PC-3 (cell line): ENCODE measurements at regions not wholly inside any gene's neighbourhood (a gene's known extent, or its start where the extent isn't known, plus 50 kb on each side); places are given as distances from the start of the nearest gene placed in this dataset.
A peak's percentile ranks its signal among the peaks of the same experiment; 100 is the strongest.
"Not testable (repeated sequence)": the region's sequence is repeated elsewhere in the genome, so short reads cannot be mapped to it uniquely, and the experiment has no call there.

Experiments
- ATAC-seq: fragments of 200-7000 bp; cut with Tn5 transposase; 2 replicates; pipeline ENCODE4 v1.9.1; 2020; ENCODE audit warnings: mild to moderate bottlenecking, moderate library complexity
- BruUV-seq: library from RNA; stranded (reverse); fragments of 400-500 nt; replicated peaks from 2 replicates; lab custom pipeline; 2021; lab: Mats Ljungman, UMichigan
- CTCF ChIA-PET: fragments of 300-600 bp; sonication (Branson Sonifier 250); formaldehyde crosslinking; loops from one replicate; lab custom pipeline; 2022; ENCODE audit warnings: antibody characterized with exemption; lab: Charles Lee
- POLR2A ChIA-PET: fragments of 300-600 bp; sonication (Branson Sonifier 250); formaldehyde crosslinking; loops from one replicate; lab custom pipeline; 2022; ENCODE audit warnings: antibody characterized with exemption; ENCODE audit not compliant: unreplicated experiment; lab: Charles Lee
- DNase-seq: peaks from one replicate; pipeline ENCODE4 v3.0.0-alpha.2; 2015
- H2AFZ ChIP-seq: fragments of 300-600 bp; sonication (generic); 2 replicates; pipeline ENCODE4 v1.6.0; 2016; ENCODE audit warnings: antibody characterized with exemption, low read length
- H3F3A ChIP-seq: fragments of 300-600 bp; sonication (generic); one replicate; pipeline ENCODE4 v1.6.0; 2017; ENCODE audit warnings: antibody characterized with exemption, low read length, control low read depth, mild to moderate bottlenecking; ENCODE audit not compliant: unreplicated experiment
- H3K27ac ChIP-seq: fragments of 300-600 bp; sonication (generic); 2 replicates; pipeline ENCODE4 v1.5.1; 2016; ENCODE audit warnings: mild to moderate bottlenecking, low read length
- H3K27me3 ChIP-seq: fragments of 300-600 bp; sonication (generic); 2 replicates; pipeline ENCODE4 v1.6.1; 2016; ENCODE audit warnings: low read length, mixed read lengths
- H3K36me3 ChIP-seq: fragments of 300-600 bp; sonication (generic); 2 replicates; pipeline ENCODE4 v1.6.1; 2016; ENCODE audit warnings: low read depth, mixed run types, low read length, mixed read lengths
- H3K4me1 ChIP-seq: fragments of 300-600 bp; sonication (generic); 2 replicates; pipeline ENCODE4 v1.5.1; 2016; ENCODE audit warnings: low read length; ENCODE audit not compliant: insufficient read depth
- H3K4me2 ChIP-seq: fragments of 300-600 bp; sonication (generic); 2 replicates; pipeline ENCODE4 v1.6.0; 2016; ENCODE audit warnings: low read length
- H3K4me3 ChIP-seq: fragments of 300-600 bp; sonication (generic); 2 replicates; pipeline ENCODE4 v1.5.1; 2016; ENCODE audit warnings: mild to moderate bottlenecking, low read length, mixed read lengths
- H3K79me2 ChIP-seq: fragments of 300-600 bp; sonication (generic); 2 replicates; pipeline ENCODE4 v1.6.1; 2017; ENCODE audit warnings: low read length, mixed read lengths
- H3K9ac ChIP-seq: fragments of 300-600 bp; sonication (generic); 2 replicates; pipeline ENCODE4 v1.6.0; 2016; ENCODE audit warnings: mild to moderate bottlenecking, low read length
- H3K9me2 ChIP-seq: fragments of 300-600 bp; sonication (generic); replicated peaks from 2 replicates; pipeline ENCODE4 v1.6.1; 2016; ENCODE audit warnings: mixed run types, low read length, mixed read lengths
- H3K9me3 ChIP-seq: fragments of 300-600 bp; sonication (generic); 2 replicates; pipeline ENCODE4 v1.6.1; 2016; ENCODE audit warnings: low read length, mixed read lengths
- H4K20me1 ChIP-seq: fragments of 300-600 bp; sonication (generic); 2 replicates; pipeline ENCODE4 v1.6.1; 2016; ENCODE audit warnings: low read length, mixed read lengths
- EZH2 ChIP-seq: fragments of 300-600 bp; sonication (generic); IDR thresholded peaks from one replicate; pipeline ENCODE4 v1.6.1; 2017; ENCODE audit warnings: antibody characterized with exemption, mild to moderate bottlenecking, low read length; ENCODE audit not compliant: unreplicated experiment
- EZH2phosphoT487 ChIP-seq: fragments of 300-600 bp; sonication (generic); IDR thresholded peaks from 2 replicates; pipeline ENCODE4 v1.6.1; 2018; ENCODE audit warnings: mild to moderate bottlenecking, antibody characterized with exemption, low read length, borderline replicate concordance
- intact Hi-C: fragments of 100-400 bp; cut with micrococcal nuclease; formaldehyde crosslinking; loops from 2 replicates; pipeline ENCODE4 v1.9.0; 2023
- TF ChIP-seq, protein P1 (sequence below): fragments of 300-600 bp; sonication (generic); conservative IDR thresholded peaks from 2 replicates; pipeline ENCODE4 v1.5.1; 2017; ENCODE audit warnings: antibody characterized with exemption, low read depth, mild to moderate bottlenecking, low read length

DNA sequence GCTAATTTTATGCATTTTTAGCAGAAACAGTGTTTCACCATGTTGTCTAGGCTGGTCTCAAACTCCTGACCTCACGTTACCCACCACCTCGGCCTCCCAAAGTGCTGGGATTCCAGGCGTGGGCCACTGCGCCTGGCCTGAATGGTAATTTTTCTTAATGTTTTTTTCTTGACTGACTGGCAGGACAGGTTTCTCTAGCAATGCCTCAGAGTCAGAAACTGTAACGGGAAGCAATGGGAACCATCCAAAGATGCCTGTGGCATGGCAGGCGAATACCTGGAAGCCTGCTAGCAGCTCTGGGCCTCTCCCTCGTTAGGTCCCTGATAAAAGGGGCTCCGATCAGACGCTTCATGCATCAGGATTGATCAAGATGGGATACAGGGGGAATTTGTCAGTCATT lies 639.2 kb downstream of the NR2F1-AS1 start:
- ATAC-seq: no peak
- no peak overlapping the region for H3K9ac ChIP-seq
- 0 out of 2 replicates have a peak overlapping the region, but pooled peaks have one; percentile 11 for H2AFZ ChIP-seq
- H3K4me1 ChIP-seq: peaks cover 34% of the 10 kb centered on the region
- BruUV-seq: no TSS peak
- no peaks in the 10 kb centered on the region for H3K79me2 ChIP-seq
- peak; percentile 51 for DNase-seq
- H3K36me3 ChIP-seq: no peaks in the 10 kb centered on the region
- no peak overlapping the region for H3K27ac ChIP-seq
- POLR2A ChIA-PET: no interaction called here
- CTCF ChIA-PET: no interaction called here
- H3K9me2 ChIP-seq: no peaks in the 10 kb centered on the region
- no peaks in the 10 kb centered on the region for H3K9me3 ChIP-seq
- no peaks in the 10 kb centered on the region for H3K27me3 ChIP-seq
- H3F3A ChIP-seq: peaks cover 9% of the 10 kb centered on the region
- no peaks in the 10 kb centered on the region for H4K20me1 ChIP-seq
- intact Hi-C loops: loop anchor here (10.0 kb wide), 1 partner anchor 643 kb away; the partner anchor contains the start of genes NR2F1 and NR2F1-AS1
- H3K4me3 ChIP-seq: no peak overlapping the region
- no peak overlapping the region for H3K4me2 ChIP-seq
- TF ChIP-seq EZH2phosphoT487: no peak
- no peak for TF ChIP-seq EZH2
- TF ChIP-seq, protein P1, sequence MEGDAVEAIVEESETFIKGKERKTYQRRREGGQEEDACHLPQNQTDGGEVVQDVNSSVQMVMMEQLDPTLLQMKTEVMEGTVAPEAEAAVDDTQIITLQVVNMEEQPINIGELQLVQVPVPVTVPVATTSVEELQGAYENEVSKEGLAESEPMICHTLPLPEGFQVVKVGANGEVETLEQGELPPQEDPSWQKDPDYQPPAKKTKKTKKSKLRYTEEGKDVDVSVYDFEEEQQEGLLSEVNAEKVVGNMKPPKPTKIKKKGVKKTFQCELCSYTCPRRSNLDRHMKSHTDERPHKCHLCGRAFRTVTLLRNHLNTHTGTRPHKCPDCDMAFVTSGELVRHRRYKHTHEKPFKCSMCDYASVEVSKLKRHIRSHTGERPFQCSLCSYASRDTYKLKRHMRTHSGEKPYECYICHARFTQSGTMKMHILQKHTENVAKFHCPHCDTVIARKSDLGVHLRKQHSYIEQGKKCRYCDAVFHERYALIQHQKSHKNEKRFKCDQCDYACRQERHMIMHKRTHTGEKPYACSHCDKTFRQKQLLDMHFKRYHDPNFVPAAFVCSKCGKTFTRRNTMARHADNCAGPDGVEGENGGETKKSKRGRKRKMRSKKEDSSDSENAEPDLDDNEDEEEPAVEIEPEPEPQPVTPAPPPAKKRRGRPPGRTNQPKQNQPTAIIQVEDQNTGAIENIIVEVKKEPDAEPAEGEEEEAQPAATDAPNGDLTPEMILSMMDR: no peak

DNA sequence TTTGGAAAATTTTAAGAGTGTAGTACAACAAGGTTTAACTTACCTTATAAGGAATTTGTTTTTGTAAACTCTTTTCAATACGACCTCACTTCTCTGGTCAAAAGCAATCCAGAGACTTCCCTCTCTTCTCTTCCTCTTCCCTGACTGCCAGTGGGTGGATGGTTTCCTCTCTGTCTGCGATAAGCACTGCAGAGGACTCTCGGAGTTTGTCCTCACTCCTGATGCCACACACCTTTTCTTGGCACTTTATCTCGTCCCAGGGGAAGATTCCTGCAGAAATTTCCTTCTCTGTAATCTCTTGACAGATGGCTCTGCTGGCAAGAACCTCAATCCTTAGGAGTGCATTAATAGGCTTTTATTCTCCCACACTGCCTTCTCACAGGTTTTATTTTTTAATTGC lies 641.6 kb downstream of the NR2F1-AS1 start:
- ChIA-PET POLR2A (no interaction called here), CTCF (no interaction called here)
- Histone ChIP-seq H3K4me2 (no peak overlapping the region), H3F3A (no peaks in the 10 kb centered on the region), H3K4me3 (no peak overlapping the region), H3K9ac (no peak overlapping the region), H3K36me3 (no peaks in the 10 kb centered on the region), H4K20me1 (no peaks in the 10 kb centered on the region), H3K9me3 (no peaks in the 10 kb centered on the region), H2AFZ (peak overlapping the region; percentile 37; the same call in 1 of the 2 replicates), H3K79me2 (no peaks in the 10 kb centered on the region), H3K27ac (no peak overlapping the region), H3K27me3 (no peaks in the 10 kb centered on the region), H3K4me1 (peaks cover 12% of the 10 kb centered on the region), H3K9me2 (no peaks in the 10 kb centered on the region)
- DNase-seq (no peak), ATAC-seq (no peak)
- intact Hi-C loops: no loop called here
- no TSS peak for BruUV-seq
- TF ChIP-seq EZH2: no peak
- TF ChIP-seq, protein P1: no peak
- no peak for TF ChIP-seq EZH2phosphoT487

DNA sequence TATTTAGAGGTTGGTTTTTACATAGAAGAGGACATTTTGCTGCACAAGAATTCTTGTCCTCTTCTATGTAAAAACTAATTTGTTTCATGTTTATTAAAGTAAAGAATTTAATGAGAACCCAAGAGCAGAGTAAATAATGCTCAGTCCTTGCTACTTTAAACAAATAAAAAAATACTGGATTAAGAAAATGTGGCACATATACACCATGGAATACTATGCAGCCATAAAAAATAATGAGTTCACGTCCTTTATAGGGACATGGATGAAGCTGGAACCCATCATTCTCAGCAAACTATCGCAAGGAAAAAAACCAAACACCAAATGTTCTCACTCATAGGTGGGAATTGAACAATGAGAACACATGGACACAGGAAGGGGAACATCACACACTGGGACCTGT lies 643.6 kb downstream of the NR2F1-AS1 start:
- H3K4me2 ChIP-seq, H3K9ac ChIP-seq, H3K9me3 ChIP-seq, BruUV-seq, DNase-seq, H3K4me3 ChIP-seq, POLR2A ChIA-PET, intact Hi-C loops, H3K4me1 ChIP-seq, H4K20me1 ChIP-seq, H3K79me2 ChIP-seq, H3K27ac ChIP-seq, H3K9me2 ChIP-seq, H2AFZ ChIP-seq, ATAC-seq, H3F3A ChIP-seq, H3K27me3 ChIP-seq, CTCF ChIA-PET, H3K36me3 ChIP-seq: not testable (repeated sequence)
